Endothelial cell of umbilical vein (primary cell): ENCODE measurements at regions not wholly inside any gene's neighbourhood (a gene's known extent, or its start where the extent isn't known, plus 50 kb on each side); places are given as distances from the start of the nearest gene placed in this dataset.

Experiments
- BruUV-seq: library from RNA; stranded (reverse); fragments of 400-500 nt; replicated peaks from 2 replicates; lab custom pipeline; 2021; lab: Mats Ljungman, UMichigan
- CTCF ChIA-PET: fragments of 300-600, 350-600 bp; sonication (Branson Sonifier 250); formaldehyde crosslinking; loops from one replicate; lab custom pipeline; 2021; ENCODE audit warnings: antibody characterized with exemption, inconsistent platforms; lab: Charles Lee
- POLR2A ChIA-PET: fragments of 300-600, 350-600 bp; sonication (Branson Sonifier 250); formaldehyde crosslinking; loops from one replicate; lab custom pipeline; 2021; ENCODE audit warnings: antibody characterized with exemption, inconsistent platforms; lab: Charles Lee
- DNase-seq: peaks from one replicate; pipeline ENCODE4 v3.0.0-alpha.2; 2011; ENCODE audit warnings: low read depth, low spot score
- FAIRE-seq: peaks from 2 replicates; lab custom pipeline; 2011; peaks lifted over from hg19 to GRCh38; lab: Jason Lieb, UNC
- H2AFZ ChIP-seq: 2 replicates; pipeline ENCODE4 v1.6.0; 2012; ENCODE audit warnings: low read depth, low read length, control low read depth, inconsistent platforms
- H3K27ac ChIP-seq: 2 replicates; pipeline ENCODE4 v1.5.1; 2011; ENCODE audit warnings: low read depth, mild to moderate bottlenecking, control low read depth, low read length, moderate library complexity; ENCODE audit not compliant: insufficient read depth
- H3K27me3 ChIP-seq, 2 experiments: 2 replicates each; pipeline versions ENCODE4 v1.6.0 to v1.6.1; 2011; ENCODE audit warnings: low read length in 2 of 2, mixed read lengths in 1 of 2; ENCODE audit not compliant: control insufficient read depth in 2 of 2, insufficient read depth in 2 of 2
- H3K36me3 ChIP-seq, 2 experiments: 2 replicates in 1 of 2; 3 replicates in 1 of 2; pipeline ENCODE4 v1.5.1; 2011; ENCODE audit warnings: low read length in 2 of 2, mild to moderate bottlenecking in 1 of 2, moderate library complexity in 1 of 2; ENCODE audit not compliant: control insufficient read depth in 2 of 2, insufficient read depth in 2 of 2; ENCODE audit errors: extremely low read depth in 1 of 2
- H3K4me1 ChIP-seq: 3 replicates; pipeline ENCODE4 v1.5.1; 2011; ENCODE audit warnings: mild to moderate bottlenecking, low read length; ENCODE audit not compliant: control insufficient read depth, insufficient read depth; ENCODE audit errors: extremely low read depth
- H3K4me2 ChIP-seq: 2 replicates; pipeline ENCODE4 v1.6.1; 2011; ENCODE audit warnings: low read length, control low read depth, mixed read lengths; ENCODE audit not compliant: insufficient read depth
- H3K4me3 ChIP-seq, 3 experiments: fragments of 200-600 bp in 1 of 3; sonication (generic), shearing (Covaris generic) in 1 of 3; replicated peaks in 1 of 3; 2 replicates each; pipeline ENCODE4 v1.5.1; 2011 to 2016; ENCODE audit warnings: control low read depth in 3 of 3, low read length in 3 of 3, mild to moderate bottlenecking in 2 of 3, inconsistent platforms in 1 of 3, low read depth in 1 of 3, moderate library complexity in 1 of 3; ENCODE audit not compliant: insufficient read depth in 1 of 3
- H3K79me2 ChIP-seq: 2 replicates; pipeline ENCODE4 v1.6.0; 2012; ENCODE audit warnings: low read length, inconsistent platforms; ENCODE audit not compliant: control insufficient read depth, insufficient read depth
- H3K9ac ChIP-seq: replicated peaks from 2 replicates; pipeline ENCODE3; 2011; ENCODE audit warnings: low read length, control low read depth; ENCODE audit not compliant: insufficient read depth; ENCODE audit errors: extremely low read depth
- H3K9me1 ChIP-seq: replicated peaks from 3 replicates; pipeline ENCODE4 v1.6.0; 2011; ENCODE audit warnings: mild to moderate bottlenecking, low read length; ENCODE audit not compliant: control insufficient read depth, insufficient read depth; ENCODE audit errors: extremely low read depth
- H3K9me3 ChIP-seq: replicated peaks from 2 replicates; pipeline ENCODE4 v1.5.1; 2012; ENCODE audit warnings: low read length, inconsistent platforms; ENCODE audit not compliant: control insufficient read depth, insufficient read depth
- H4K20me1 ChIP-seq: replicated peaks from 2 replicates; pipeline ENCODE3; 2011; ENCODE audit warnings: mild to moderate bottlenecking, low read length; ENCODE audit not compliant: control insufficient read depth, insufficient read depth; ENCODE audit errors: extremely low read depth
- EZH2 ChIP-seq: IDR thresholded peaks from 2 replicates; pipeline ENCODE4 v1.6.1; 2012; ENCODE audit warnings: borderline replicate concordance, low read depth, mild to moderate bottlenecking, moderate library complexity, low read length, inconsistent platforms; ENCODE audit not compliant: severe bottlenecking
- FOS ChIP-seq: IDR thresholded peaks from 2 replicates; pipeline ENCODE4 v1.6.1; 2011; ENCODE audit warnings: mild to moderate bottlenecking, low read length, moderate library complexity, borderline replicate concordance; ENCODE audit not compliant: insufficient read depth
- GATA2 ChIP-seq: IDR thresholded peaks from 2 replicates; pipeline ENCODE4 v1.7.0; 2011; ENCODE audit warnings: low read depth, mild to moderate bottlenecking, moderate library complexity, mixed read lengths, low read length; ENCODE audit not compliant: insufficient read length, insufficient read depth
- JUN ChIP-seq: IDR thresholded peaks from 2 replicates; pipeline ENCODE4 v1.6.1; 2011; ENCODE audit warnings: borderline replicate concordance, low read depth; ENCODE audit not compliant: insufficient read length, insufficient read depth
- MYC ChIP-seq: IDR thresholded peaks from one replicate; pipeline ENCODE4 v1.6.1; 2011; ENCODE audit warnings: mild to moderate bottlenecking, low read depth, low read length
- POLR2A ChIP-seq: IDR thresholded peaks from 2 replicates; pipeline ENCODE4 v1.6.1; 2012; ENCODE audit warnings: low read depth, mild to moderate bottlenecking, control low read depth, low read length
- POLR2AphosphoS5 ChIP-seq: IDR thresholded peaks from 2 replicates; pipeline ENCODE4 v1.6.1; 2012; ENCODE audit warnings: low read depth, mild to moderate bottlenecking, control low read depth, low read length, moderate library complexity; ENCODE audit not compliant: insufficient read depth
- dilution Hi-C: fragments of 300-500 bp; cut with MboI; formaldehyde crosslinking; loops from one replicate; pipeline ENCODE4 v1.15.0; 2019; ENCODE audit warnings: low sequenced_read_pairs; ENCODE audit not compliant: extremely low pct_ligation_motif_present
- intact Hi-C: fragments of 100-400 bp; cut with micrococcal nuclease; formaldehyde crosslinking; loops from one replicate; pipeline ENCODE4 v1.10.0; 2022
- TF ChIP-seq, protein P1 (sequence below), 2 donors: IDR thresholded peaks; 1 replicate in 1 of 2; 2 replicates in 1 of 2; pipeline ENCODE4 v1.5.1; 2011; ENCODE audit warnings: low read length in 2 of 2, mild to moderate bottlenecking in 2 of 2, moderate library complexity in 2 of 2, control low read depth in 1 of 2, inconsistent platforms in 1 of 2, low read depth in 1 of 2; ENCODE audit not compliant: insufficient read depth in 1 of 2; ENCODE audit errors: extremely low read depth in 1 of 2
- TF ChIP-seq, protein P2 (sequence below): IDR thresholded peaks from 2 replicates; pipeline ENCODE4 v1.6.1; 2011; ENCODE audit not compliant: insufficient read depth, insufficient read length

DNA sequence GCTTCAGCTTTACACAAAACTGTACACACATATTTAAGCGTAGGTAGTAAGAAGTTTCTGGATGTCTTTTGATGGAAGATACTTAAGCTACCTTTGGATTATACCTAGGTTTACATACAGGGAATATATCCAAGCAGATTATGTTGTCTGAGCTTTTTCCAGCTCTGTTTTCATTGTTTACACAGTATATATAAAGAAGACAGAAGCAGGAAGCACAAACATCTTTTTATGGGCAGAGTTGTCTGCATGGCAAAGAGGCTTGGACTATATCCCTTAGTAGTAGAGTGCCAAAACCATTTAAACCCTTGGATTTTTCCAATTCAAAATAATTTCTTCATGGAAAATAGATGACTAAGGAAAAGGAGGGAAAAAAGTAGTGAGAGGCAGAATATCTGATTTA is 329.4 kb upstream of the AGA start:
- Histone ChIP-seq H3K9me1 (no peaks in the 10 kb centered on the region), H2AFZ (no peak overlapping the region), H3K4me3 (no peak overlapping the region), H3K27me3 (no peaks in the 10 kb centered on the region), H3K27ac (no peak overlapping the region), H3K36me3 (no peaks in the 10 kb centered on the region), H3K9me3 (no peaks in the 10 kb centered on the region), H3K79me2 (no peaks in the 10 kb centered on the region), H3K4me1 (no peaks in the 10 kb centered on the region), H3K4me2 (no peak overlapping the region), H3K9ac (no peak overlapping the region), H4K20me1 (no peaks in the 10 kb centered on the region)
- ChIA-PET POLR2A (no interaction called here), CTCF (no interaction called here)
- intact Hi-C loops (no loop called here), dilution Hi-C loops (no loop called here)
- DNase-seq (no peak), FAIRE-seq (no peak)
- no TSS peak for BruUV-seq
- TF ChIP-seq POLR2A (no peak), POLR2AphosphoS5 (no peak), FOS (no peak), JUN (no peak), GATA2 (no peak), EZH2 (no peak), MYC (no peak)
- TF ChIP-seq, protein P1, sequence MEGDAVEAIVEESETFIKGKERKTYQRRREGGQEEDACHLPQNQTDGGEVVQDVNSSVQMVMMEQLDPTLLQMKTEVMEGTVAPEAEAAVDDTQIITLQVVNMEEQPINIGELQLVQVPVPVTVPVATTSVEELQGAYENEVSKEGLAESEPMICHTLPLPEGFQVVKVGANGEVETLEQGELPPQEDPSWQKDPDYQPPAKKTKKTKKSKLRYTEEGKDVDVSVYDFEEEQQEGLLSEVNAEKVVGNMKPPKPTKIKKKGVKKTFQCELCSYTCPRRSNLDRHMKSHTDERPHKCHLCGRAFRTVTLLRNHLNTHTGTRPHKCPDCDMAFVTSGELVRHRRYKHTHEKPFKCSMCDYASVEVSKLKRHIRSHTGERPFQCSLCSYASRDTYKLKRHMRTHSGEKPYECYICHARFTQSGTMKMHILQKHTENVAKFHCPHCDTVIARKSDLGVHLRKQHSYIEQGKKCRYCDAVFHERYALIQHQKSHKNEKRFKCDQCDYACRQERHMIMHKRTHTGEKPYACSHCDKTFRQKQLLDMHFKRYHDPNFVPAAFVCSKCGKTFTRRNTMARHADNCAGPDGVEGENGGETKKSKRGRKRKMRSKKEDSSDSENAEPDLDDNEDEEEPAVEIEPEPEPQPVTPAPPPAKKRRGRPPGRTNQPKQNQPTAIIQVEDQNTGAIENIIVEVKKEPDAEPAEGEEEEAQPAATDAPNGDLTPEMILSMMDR (IDR thresholded peaks at IDR 0.05; ENCODE audit: extremely low read depth in 1 of 2, insufficient read depth in 1 of 2, low read depth in 1 of 2, low read length in 2 of 2) = no peak
- TF ChIP-seq, protein P2, sequence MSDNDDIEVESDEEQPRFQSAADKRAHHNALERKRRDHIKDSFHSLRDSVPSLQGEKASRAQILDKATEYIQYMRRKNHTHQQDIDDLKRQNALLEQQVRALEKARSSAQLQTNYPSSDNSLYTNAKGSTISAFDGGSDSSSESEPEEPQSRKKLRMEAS = no peak
